GM19452 (cell line): ENCODE measurements at regions not wholly inside any gene's neighbourhood (a gene's known extent, or its start where the extent isn't known, plus 50 kb on each side); places are given as distances from the start of the nearest gene placed in this dataset.
"Not testable (repeated sequence)": the region's sequence is repeated elsewhere in the genome, so short reads cannot be mapped to it uniquely, and the experiment has no call there.

Experiments used
- ATAC-seq: cut with Tn5 transposase; IDR thresholded peaks from one replicate; pipeline ENCODE4 v1.9.1; 2021; ENCODE audit not compliant: unreplicated experiment

GRCh38 chr5:94027145-94027544, 285.7 kb upstream of the POU5F2 start:
- no peak for ATAC-seq

GRCh38 chr5:94025788-94026473, 284.5 kb upstream of the POU5F2 start:
- no peak for ATAC-seq

GRCh38 chr5:94024620-94025019, 283.2 kb upstream of the POU5F2 start:
- ATAC-seq = no peak

GRCh38 chr5:94024101-94024500, 282.7 kb upstream of the POU5F2 start:
- ATAC-seq = no peak

GRCh38 chr5:94021246-94021645, 279.8 kb upstream of the POU5F2 start:
- ATAC-seq = no peak

- ATAC-seq = no peak
Observed at GRCh38 chr5:94017579-94017978, 276.2 kb upstream of the POU5F2 start.

GRCh38 chr5:94010814-94011213, 269.4 kb upstream of the POU5F2 start:
- no peak for ATAC-seq

GRCh38 chr5:94009161-94009560, 267.8 kb upstream of the POU5F2 start:
- no peak for ATAC-seq

- no peak for ATAC-seq
Observed at GRCh38 chr5:93998951-93999455, 257.6 kb upstream of the POU5F2 start.

- no peak for ATAC-seq
Observed at GRCh38 chr5:93997562-93997961, 256.2 kb upstream of the POU5F2 start.

GRCh38 chr5:93995126-93995621, 253.8 kb upstream of the POU5F2 start:
- ATAC-seq = peak; percentile 80

GRCh38 chr5:93993161-93993560, 251.8 kb upstream of the POU5F2 start:
- ATAC-seq = no peak

GRCh38 chr5:93990504-93991070, 249.2 kb upstream of the POU5F2 start:
- ATAC-seq = no peak

- ATAC-seq = not testable (repeated sequence)
Observed at GRCh38 chr5:93985940-93986570, 244.7 kb upstream of the POU5F2 start.

GRCh38 chr5:93978222-93978621, 236.8 kb upstream of the POU5F2 start:
- ATAC-seq = no peak

GRCh38 chr5:93967923-93968322, 226.5 kb upstream of the POU5F2 start:
- no peak for ATAC-seq

GRCh38 chr5:93964421-93964820, 223.0 kb upstream of the POU5F2 start:
- ATAC-seq = no peak

GRCh38 chr5:93960042-93960441, 218.6 kb upstream of the POU5F2 start:
- no peak for ATAC-seq

GRCh38 chr5:93956006-93956405, 214.6 kb upstream of the POU5F2 start:
- ATAC-seq = no peak

- no peak for ATAC-seq
Observed at GRCh38 chr5:93954421-93955069, 213.1 kb upstream of the POU5F2 start.

GRCh38 chr5:93953442-93953841, 212.0 kb upstream of the POU5F2 start:
- no peak for ATAC-seq

GRCh38 chr5:93941897-93942296, 200.5 kb upstream of the POU5F2 start:
- ATAC-seq = no peak
